Trophoblast cell (in vitro differentiated cells and primary cell): ENCODE measurements at regions not wholly inside any gene's neighbourhood (a gene's known extent, or its start where the extent isn't known, plus 50 kb on each side); places are given as distances from the start of the nearest gene placed in this dataset.

Experiments
- DNase-seq, 2 donors: peaks; one replicate each; pipeline ENCODE4 v3.0.0-alpha.2; 2016
- H2AFZ ChIP-seq: 2 replicates; pipeline ENCODE4 v1.6.1; 2013; ENCODE audit warnings: low read length, moderate library complexity, mild to moderate bottlenecking; ENCODE audit not compliant: insufficient read depth, poor library complexity
- H2AK5ac ChIP-seq: 2 replicates; pipeline ENCODE4 v1.6.1; 2013; ENCODE audit warnings: mild to moderate bottlenecking, low read length
- H2BK120ac ChIP-seq: 2 replicates; pipeline ENCODE4 v1.6.1; 2013; ENCODE audit warnings: low read length, mild to moderate bottlenecking, moderate library complexity; ENCODE audit not compliant: insufficient read depth, poor library complexity
- H2BK12ac ChIP-seq: 2 replicates; pipeline ENCODE4 v1.6.1; 2013; ENCODE audit warnings: mild to moderate bottlenecking, low read length, moderate library complexity
- H2BK5ac ChIP-seq: 2 replicates; pipeline ENCODE4 v1.6.1; 2013; ENCODE audit warnings: low read length, low read depth, moderate library complexity, mild to moderate bottlenecking; ENCODE audit not compliant: poor library complexity
- H3K14ac ChIP-seq: 2 replicates; pipeline ENCODE4 v1.6.1; 2013; ENCODE audit warnings: mild to moderate bottlenecking, low read length
- H3K18ac ChIP-seq: 2 replicates; pipeline ENCODE4 v1.6.1; 2013; ENCODE audit warnings: mild to moderate bottlenecking, low read length
- H3K23ac ChIP-seq: 2 replicates; pipeline ENCODE4 v1.6.1; 2013; ENCODE audit warnings: low read length
- H3K27ac ChIP-seq: 2 replicates; pipeline ENCODE4 v1.5.1; 2013; ENCODE audit warnings: low read depth, mild to moderate bottlenecking, inconsistent platforms, low read length, moderate library complexity
- H3K27me3 ChIP-seq: 2 replicates; pipeline ENCODE4 v1.6.1; 2013; ENCODE audit warnings: inconsistent platforms, mild to moderate bottlenecking, low read length, moderate library complexity; ENCODE audit not compliant: insufficient read depth
- H3K36me3 ChIP-seq, 2 experiments: 1 replicate in 1 of 2; 2 replicates in 1 of 2; pipeline ENCODE4 v1.6.1; 2013; ENCODE audit warnings: low read length in 2 of 2, mild to moderate bottlenecking in 2 of 2, moderate library complexity in 1 of 2; ENCODE audit not compliant: insufficient read depth in 2 of 2, control insufficient read depth in 1 of 2
- H3K4ac ChIP-seq: 2 replicates; pipeline ENCODE4 v1.6.1; 2013; ENCODE audit warnings: low read depth, mild to moderate bottlenecking, low read length, moderate library complexity
- H3K4me1 ChIP-seq, 2 experiments: 1 replicate in 1 of 2; 2 replicates in 1 of 2; pipeline ENCODE4 v1.6.1; 2013; ENCODE audit warnings: low read length in 2 of 2, mild to moderate bottlenecking in 2 of 2, moderate library complexity in 1 of 2; ENCODE audit not compliant: insufficient read depth in 2 of 2, control insufficient read depth in 1 of 2
- H3K4me2 ChIP-seq: 2 replicates; pipeline ENCODE4 v1.6.1; 2013; ENCODE audit warnings: inconsistent platforms, mild to moderate bottlenecking, low read length, moderate library complexity
- H3K4me3 ChIP-seq: 2 replicates; pipeline ENCODE4 v1.5.1; 2013; ENCODE audit warnings: mild to moderate bottlenecking, low read depth, low read length, inconsistent platforms
- H3K79me1 ChIP-seq: one replicate; pipeline ENCODE4 v1.6.1; 2013; ENCODE audit warnings: low read length
- H3K79me2 ChIP-seq: 2 replicates; pipeline ENCODE4 v1.6.1; 2013; ENCODE audit warnings: low read length, mild to moderate bottlenecking; ENCODE audit not compliant: control insufficient read depth, insufficient read depth, poor library complexity
- H3K9ac ChIP-seq: 2 replicates; pipeline ENCODE4 v1.6.1; 2013; ENCODE audit warnings: mild to moderate bottlenecking, low read length
- H3K9me3 ChIP-seq: 2 replicates; pipeline ENCODE4 v1.6.1; 2013; ENCODE audit warnings: low read depth, mild to moderate bottlenecking, control low read depth, inconsistent platforms, low read length; ENCODE audit not compliant: insufficient read depth
- H4K12ac ChIP-seq: 2 replicates; pipeline ENCODE4 v1.6.1; 2013; ENCODE audit warnings: low read depth, mild to moderate bottlenecking, low read length, moderate library complexity
- H4K8ac ChIP-seq: 2 replicates; pipeline ENCODE4 v1.6.1; 2013; ENCODE audit warnings: low read depth, mild to moderate bottlenecking, low read length, moderate library complexity
- H4K91ac ChIP-seq: one replicate; pipeline ENCODE4 v1.6.1; 2013; ENCODE audit warnings: low read depth, mild to moderate bottlenecking, low read length, moderate library complexity
- WGBS: extraction: QIAGEN DNeasy Blood & Tissue Kit; methylation state at CpG from one replicate; pipeline ENCODE4 v1.1.7; 2013; ENCODE audit warnings: missing lambda C conversion rate; ENCODE audit not compliant: insufficient read length, insufficient coverage; ENCODE audit errors: extremely low coverage; 5-methylcytosine and 5-hydroxymethylcytosine counted together

DNA sequence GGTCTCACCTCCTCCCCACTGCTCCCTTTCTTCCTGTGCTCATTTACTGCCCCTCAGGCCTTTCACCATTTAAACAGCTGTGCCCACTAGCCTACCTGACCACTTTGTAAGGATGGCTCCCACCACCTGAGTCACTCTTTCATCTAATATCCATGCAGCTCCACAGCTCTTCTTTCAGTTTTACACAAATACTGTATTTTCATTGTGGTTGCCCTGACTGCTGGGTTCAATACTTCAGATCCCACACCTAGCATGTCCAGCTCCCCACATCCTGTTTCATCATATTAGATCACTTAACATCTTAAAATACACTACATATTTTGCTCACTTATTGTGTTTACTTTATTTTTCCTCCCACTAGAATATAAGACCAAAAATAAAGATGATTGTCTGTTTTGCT is 1110.6 kb downstream of the TSN start:
- Histone ChIP-seq H4K8ac (no peak overlapping the region), H2BK12ac (no peak overlapping the region), H3K14ac (no peak overlapping the region), H3K4me2 (no peak overlapping the region), H2BK120ac (no peak overlapping the region), H2AK5ac (no peak overlapping the region), H3K4ac (no peak overlapping the region), H3K27me3 (no peaks in the 10 kb centered on the region), H2BK5ac (no peak overlapping the region), H2AFZ (no peak overlapping the region), H3K79me2 (no peaks in the 10 kb centered on the region), H3K18ac (no peak overlapping the region), H3K9ac (no peak overlapping the region), H3K79me1 (no peaks in the 10 kb centered on the region), H3K27ac (no peak overlapping the region), H3K9me3 (no peaks in the 10 kb centered on the region), H3K4me3 (no peak overlapping the region), H3K4me1 (no peaks in the 10 kb centered on the region), H3K23ac (no peak overlapping the region), H4K12ac (no peak overlapping the region), H3K36me3 (no peaks in the 10 kb centered on the region), H4K91ac (no peak overlapping the region)
- no peak for DNase-seq

GRCh38 chr2:122867941-122868340 is 1112.5 kb downstream of the TSN start:
- H3K36me3 ChIP-seq = no peaks in the 10 kb centered on the region
- H4K8ac ChIP-seq = no peak overlapping the region
- H3K79me2 ChIP-seq = no peaks in the 10 kb centered on the region
- no peak overlapping the region for H3K27ac ChIP-seq
- WGBS = no CpG with 5 or more reads among the region's 3 CpGs
- no peak overlapping the region for H2AK5ac ChIP-seq
- no peaks in the 10 kb centered on the region for H3K4me1 ChIP-seq
- no peak overlapping the region for H2AFZ ChIP-seq
- H2BK120ac ChIP-seq = no peak overlapping the region
- no peak overlapping the region for H3K9ac ChIP-seq
- H3K79me1 ChIP-seq = no peaks in the 10 kb centered on the region
- no peak overlapping the region for H2BK5ac ChIP-seq
- no peak for DNase-seq
- no peaks in the 10 kb centered on the region for H3K27me3 ChIP-seq
- no peak overlapping the region for H3K4me2 ChIP-seq
- H2BK12ac ChIP-seq = no peak overlapping the region
- no peak overlapping the region for H3K4me3 ChIP-seq
- H4K91ac ChIP-seq = no peak overlapping the region
- H3K18ac ChIP-seq = no peak overlapping the region
- no peak overlapping the region for H3K23ac ChIP-seq
- H3K4ac ChIP-seq = no peak overlapping the region
- H4K12ac ChIP-seq = no peak overlapping the region
- H3K9me3 ChIP-seq = no peaks in the 10 kb centered on the region
- H3K14ac ChIP-seq = no peak overlapping the region

DNA sequence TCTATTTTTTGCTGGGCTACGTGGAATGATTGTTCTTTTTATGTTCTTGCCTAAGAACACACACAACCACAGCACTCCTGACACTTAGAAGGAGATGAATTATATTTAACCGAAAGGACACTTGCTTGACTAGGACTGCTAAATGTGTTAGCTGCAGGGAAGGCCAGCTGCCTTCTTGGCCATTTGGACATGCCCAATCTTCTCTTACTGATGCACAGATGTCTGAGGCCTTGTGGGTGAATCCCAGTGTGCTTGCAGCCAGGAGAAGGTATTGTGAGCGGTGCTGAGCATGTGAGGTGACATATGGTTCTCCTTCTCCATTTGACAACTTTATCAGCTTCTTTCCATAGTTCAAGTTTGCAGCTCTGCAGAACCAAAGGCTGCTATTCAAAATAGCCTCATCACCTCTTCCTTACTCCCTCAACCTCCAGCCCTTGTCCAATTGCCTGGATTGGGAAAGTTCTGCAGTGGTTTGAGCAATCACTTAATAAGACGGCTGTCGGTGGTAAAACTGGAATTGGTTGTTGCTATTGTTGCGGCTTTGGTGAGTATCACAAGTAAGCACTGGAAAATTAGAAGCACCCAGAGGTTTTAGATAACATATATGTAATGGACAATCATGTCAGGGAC is 1113.3 kb downstream of the TSN start:
- H3K4ac ChIP-seq = no peak overlapping the region
- H3K23ac ChIP-seq = no peak overlapping the region
- no peak overlapping the region for H4K12ac ChIP-seq
- no CpG with 5 or more reads among the region's 6 CpGs for WGBS
- no peak for DNase-seq
- no peak overlapping the region for H3K14ac ChIP-seq
- no peaks in the 10 kb centered on the region for H3K27me3 ChIP-seq
- no peak overlapping the region for H3K18ac ChIP-seq
- no peaks in the 10 kb centered on the region for H3K79me1 ChIP-seq
- no peaks in the 10 kb centered on the region for H3K79me2 ChIP-seq
- no peak overlapping the region for H3K27ac ChIP-seq
- H2BK5ac ChIP-seq = no peak overlapping the region
- H2BK120ac ChIP-seq = no peak overlapping the region
- H3K4me2 ChIP-seq = no peak overlapping the region
- H2AFZ ChIP-seq = no peak overlapping the region
- H3K36me3 ChIP-seq = no peaks in the 10 kb centered on the region
- H3K9me3 ChIP-seq = no peaks in the 10 kb centered on the region
- no peak overlapping the region for H2BK12ac ChIP-seq
- no peak overlapping the region for H3K9ac ChIP-seq
- H2AK5ac ChIP-seq = no peak overlapping the region
- H4K8ac ChIP-seq = no peak overlapping the region
- no peak overlapping the region for H4K91ac ChIP-seq
- no peaks in the 10 kb centered on the region for H3K4me1 ChIP-seq
- H3K4me3 ChIP-seq = no peak overlapping the region

GRCh38 chr2:122873951-122874350 is 1118.5 kb downstream of the TSN start:
- Histone ChIP-seq H2BK12ac (no peak overlapping the region), H3K9ac (no peak overlapping the region), H2BK5ac (no peak overlapping the region), H3K14ac (no peak overlapping the region), H3K18ac (no peak overlapping the region), H2AK5ac (no peak overlapping the region), H3K4me1 (no peaks in the 10 kb centered on the region), H3K27ac (no peak overlapping the region), H3K4me2 (no peak overlapping the region), H3K23ac (no peak overlapping the region), H2AFZ (no peak overlapping the region), H3K79me1 (no peaks in the 10 kb centered on the region), H3K36me3 (no peaks in the 10 kb centered on the region), H3K4me3 (no peak overlapping the region), H3K79me2 (no peaks in the 10 kb centered on the region), H3K27me3 (no peaks in the 10 kb centered on the region), H2BK120ac (no peak overlapping the region), H3K4ac (no peak overlapping the region), H3K9me3 (no peaks in the 10 kb centered on the region), H4K12ac (no peak overlapping the region), H4K91ac (no peak overlapping the region), H4K8ac (no peak overlapping the region)
- DNase-seq = no peak
- 100% methylated on average over 1 of the region's 2 CpGs for WGBS
